WTC11 (cell line): ENCODE measurements at regions not wholly inside any gene's neighbourhood (a gene's known extent, or its start where the extent isn't known, plus 50 kb on each side); places are given as distances from the start of the nearest gene placed in this dataset.

Source experiments
- CTCF ChIP-seq: fragments of 200-600 bp; IDR thresholded peaks from 2 replicates; pipeline ENCODE4 v1.8.0; 2022; ENCODE audit warnings: antibody characterized with exemption
- EMX1 ChIP-seq: fragments of 250-450 bp; sonication (Bioruptor Pico); IDR thresholded peaks from 2 replicates; pipeline ENCODE4 v1.8.0; 2021; ENCODE audit warnings: mild to moderate bottlenecking
- JUN ChIP-seq: sonication (generic); formaldehyde crosslinking; IDR thresholded peaks from 2 replicates; pipeline ENCODE4 v1.8.0; 2023; ENCODE audit warnings: mild to moderate bottlenecking, missing genetic modification reagents
- NFYB ChIP-seq: sonication (generic); formaldehyde crosslinking; conservative IDR thresholded peaks from 2 replicates; pipeline ENCODE4 v1.8.0; 2022; ENCODE audit warnings: low read depth, missing genetic modification reagents
- ZNF121 ChIP-seq: sonication (generic); formaldehyde crosslinking; IDR thresholded peaks from 2 replicates; pipeline ENCODE4 v1.8.0; 2023; ENCODE audit warnings: missing genetic modification reagents
- ZNF281 ChIP-seq: sonication (generic); formaldehyde crosslinking; IDR thresholded peaks from 2 replicates; pipeline ENCODE4 v1.8.0; 2023; ENCODE audit warnings: mild to moderate bottlenecking, missing genetic modification reagents
- ZNF317 ChIP-seq: sonication (generic); formaldehyde crosslinking; IDR thresholded peaks from 2 replicates; pipeline ENCODE4 v1.8.1; 2023; ENCODE audit warnings: low read depth, mild to moderate bottlenecking, moderate library complexity, missing genetic modification reagents, borderline replicate concordance

GRCh38 chr4:44522761-44523445 lies 74.3 kb upstream of the KCTD8 start:
- TF ChIP-seq CTCF (no peak), ZNF281 (CRISPR knock-in tag) (no peak), JUN (CRISPR knock-in tag) (no peak), ZNF121 (CRISPR knock-in tag) (no peak), NFYB (no peak), EMX1 (no peak), ZNF317 (CRISPR knock-in tag) (no peak)
